ENCODE measurements at regions not wholly inside any gene's neighbourhood (a gene's known extent, or its start where the extent isn't known, plus 50 kb on each side); places are given as distances from the start of the nearest gene placed in this dataset.

- no peak for DNase-seq
Measured at GRCh38 chr10:57864765-57865680, 402.7 kb downstream of the IPMK start.

- DNase-seq = peak; percentile 12
Measured at GRCh38 chr10:57849691-57850357, 417.9 kb downstream of the IPMK start.

GRCh38 chr10:57846307-57847065, 421.2 kb downstream of the IPMK start:
- DNase-seq = no peak

GRCh38 chr10:57844387-57844998, 423.2 kb downstream of the IPMK start:
- no peak for DNase-seq

- DNase-seq = no peak
Measured at GRCh38 chr10:57830877-57831560, 436.7 kb downstream of the IPMK start.

- DNase-seq = no peak
Measured at GRCh38 chr10:57825015-57825414, 442.7 kb downstream of the IPMK start.

GRCh38 chr10:57823398-57823797, 444.3 kb downstream of the IPMK start:
- DNase-seq = no peak

- DNase-seq = no peak
Measured at GRCh38 chr10:57822965-57823364, 444.7 kb downstream of the IPMK start.

- no peak for DNase-seq
Measured at GRCh38 chr10:57818522-57818921, 449.2 kb downstream of the IPMK start.

- no peak for DNase-seq
Measured at GRCh38 chr10:57817741-57818140, 450.0 kb downstream of the IPMK start.

GRCh38 chr10:57815949-57816348, 451.7 kb downstream of the IPMK start:
- no peak for DNase-seq

- no peak for DNase-seq
Measured at GRCh38 chr10:57809961-57810360, 457.7 kb downstream of the IPMK start.

GRCh38 chr10:57807906-57808305, 459.8 kb downstream of the IPMK start:
- no peak for DNase-seq

- no peak for DNase-seq
Measured at GRCh38 chr10:57806675-57807074, 461.0 kb downstream of the IPMK start.

- no peak for DNase-seq
Measured at GRCh38 chr10:57799625-57800024, 468.1 kb downstream of the IPMK start.

- no peak for DNase-seq
Measured at GRCh38 chr10:57798830-57799229, 468.9 kb downstream of the IPMK start.

GRCh38 chr10:57791546-57791945, 476.1 kb downstream of the IPMK start:
- no peak for DNase-seq

GRCh38 chr10:57790703-57791102, 477.0 kb downstream of the IPMK start:
- DNase-seq = no peak

GRCh38 chr10:57788117-57788516, 479.6 kb downstream of the IPMK start:
- DNase-seq = no peak

- no peak for DNase-seq
Measured at GRCh38 chr10:57786850-57787750, 480.6 kb downstream of the IPMK start.

- DNase-seq = no peak
Measured at GRCh38 chr10:57786331-57786730, 481.4 kb downstream of the IPMK start.

All from fibroblast of skin of back (primary cell).